K562 (cell line): ENCODE measurements at regions not wholly inside any gene's neighbourhood (a gene's known extent, or its start where the extent isn't known, plus 50 kb on each side); places are given as distances from the start of the nearest gene placed in this dataset.

Experiments
- DPF2 ChIP-seq: fragments of 450-650 bp; IDR thresholded peaks from 2 replicates; pipeline ENCODE4 v1.6.1; 2016
- MAFK ChIP-seq: IDR thresholded peaks from 2 replicates; pipeline ENCODE4 v1.6.1; 2011; ENCODE audit warnings: low read length, improper control_type of control experiment
- MCM7 ChIP-seq, 2 experiments: fragments of 450-650 bp; IDR thresholded peaks; 2 replicates each; pipeline ENCODE4 v1.6.1; 2016 to 2018

- no peak for TF ChIP-seq MAFK
- no peak for TF ChIP-seq DPF2
- no peak for TF ChIP-seq MCM7 (IDR thresholded peaks at IDR 0.05)
These were observed 78.4 kb upstream of the SERTAD2 start for GRCh38 chr2:64732146-64732545.
